H9 (cell line): ENCODE measurements at regions not wholly inside any gene's neighbourhood (a gene's known extent, or its start where the extent isn't known, plus 50 kb on each side); places are given as distances from the start of the nearest gene placed in this dataset.

Experiments used
- DNase-seq: peaks from one replicate; pipeline ENCODE4 v3.0.0-alpha.2; 2017
- H2AFZ ChIP-seq: one replicate; pipeline ENCODE4 v1.6.1; 2013; ENCODE audit warnings: mild to moderate bottlenecking, low read length, control low read depth, moderate library complexity
- H2AK5ac ChIP-seq: 2 replicates; pipeline ENCODE4 v1.6.1; 2013; ENCODE audit warnings: low read length, control low read depth, mixed read lengths; ENCODE audit not compliant: insufficient read length
- H2BK120ac ChIP-seq: one replicate; pipeline ENCODE4 v1.6.1; 2013; ENCODE audit warnings: low read depth, mild to moderate bottlenecking, low read length, control low read depth, inconsistent platforms; ENCODE audit not compliant: poor library complexity, severe bottlenecking
- H2BK12ac ChIP-seq: 2 replicates; pipeline ENCODE4 v1.6.1; 2013; ENCODE audit warnings: low read length, control low read depth, mixed read lengths, low read depth; ENCODE audit not compliant: insufficient read length
- H2BK15ac ChIP-seq: 2 replicates; pipeline ENCODE4 v1.6.1; 2013; ENCODE audit warnings: low read depth, low read length, control low read depth
- H2BK20ac ChIP-seq: one replicate; pipeline ENCODE4 v1.6.1; 2013; ENCODE audit warnings: low read depth, mild to moderate bottlenecking, low read length, control low read depth, inconsistent platforms; ENCODE audit not compliant: poor library complexity, severe bottlenecking
- H2BK5ac ChIP-seq: 2 replicates; pipeline ENCODE4 v1.6.1; 2013; ENCODE audit warnings: low read length, control low read depth, mixed read lengths; ENCODE audit not compliant: insufficient read length
- H3K14ac ChIP-seq: 2 replicates; pipeline ENCODE4 v1.6.1; 2013; ENCODE audit warnings: low read length, control low read depth; ENCODE audit not compliant: insufficient read depth
- H3K18ac ChIP-seq: 2 replicates; pipeline ENCODE4 v1.6.1; 2013; ENCODE audit warnings: low read depth, mild to moderate bottlenecking, mixed read lengths, low read length, control low read depth; ENCODE audit not compliant: insufficient read length
- H3K23ac ChIP-seq: 2 replicates; pipeline ENCODE4 v1.6.1; 2013; ENCODE audit warnings: low read length, control low read depth, mixed read lengths, low read depth; ENCODE audit not compliant: insufficient read length
- H3K23me2 ChIP-seq: 2 replicates; pipeline ENCODE4 v1.6.1; 2013; ENCODE audit warnings: low read depth, mild to moderate bottlenecking, mixed read lengths, low read length, control low read depth; ENCODE audit not compliant: insufficient read length, poor library complexity, severe bottlenecking
- H3K27ac ChIP-seq: 2 replicates; pipeline ENCODE4 v1.5.1; 2013; ENCODE audit warnings: low read length, control low read depth, mixed read lengths, low read depth; ENCODE audit not compliant: insufficient read length
- H3K27me3 ChIP-seq: 2 replicates; pipeline ENCODE4 v1.6.1; 2013; ENCODE audit warnings: low read length, control low read depth, inconsistent platforms; ENCODE audit not compliant: insufficient read depth
- H3K4ac ChIP-seq: 2 replicates; pipeline ENCODE4 v1.6.1; 2013; ENCODE audit warnings: low read depth, mild to moderate bottlenecking, control low read depth, inconsistent platforms, low read length, moderate library complexity
- H3K4me1 ChIP-seq: 2 replicates; pipeline ENCODE4 v1.6.1; 2013; ENCODE audit warnings: low read length, control low read depth, inconsistent platforms; ENCODE audit not compliant: insufficient read depth
- H3K4me2 ChIP-seq: 2 replicates; pipeline ENCODE4 v1.6.1; 2013; ENCODE audit warnings: low read length, control low read depth, mixed read lengths; ENCODE audit not compliant: insufficient read length, insufficient read depth
- H3K56ac ChIP-seq: 2 replicates; pipeline ENCODE4 v1.6.1; 2013; ENCODE audit warnings: low read depth, mild to moderate bottlenecking, mixed read lengths, low read length, control low read depth; ENCODE audit not compliant: insufficient read length
- H3K79me1 ChIP-seq: 2 replicates; pipeline ENCODE4 v1.6.1; 2013; ENCODE audit warnings: low read depth, mild to moderate bottlenecking, moderate library complexity, low read length, control low read depth, inconsistent platforms; ENCODE audit not compliant: insufficient read depth, poor library complexity, severe bottlenecking
- H3K79me2 ChIP-seq: 2 replicates; pipeline ENCODE4 v1.6.1; 2013; ENCODE audit warnings: low read length, control low read depth, inconsistent platforms; ENCODE audit not compliant: insufficient read depth
- H3K9ac ChIP-seq: 2 replicates; pipeline ENCODE4 v1.6.1; 2013; ENCODE audit warnings: low read length, control low read depth, mixed read lengths; ENCODE audit not compliant: insufficient read length; ENCODE audit errors: extremely low read depth
- H3K9me3 ChIP-seq: one replicate; pipeline ENCODE4 v1.6.1; 2013; ENCODE audit warnings: low read depth, low read length, inconsistent platforms; ENCODE audit not compliant: control insufficient read depth
- H3T11ph ChIP-seq: one replicate; pipeline ENCODE4 v1.6.1; 2013; ENCODE audit warnings: mild to moderate bottlenecking, low read length, control low read depth, inconsistent platforms
- H4K20me1 ChIP-seq: one replicate; pipeline ENCODE4 v1.6.1; 2013; ENCODE audit not compliant: control insufficient read depth, insufficient read length, insufficient read depth
- H4K5ac ChIP-seq: 2 replicates; pipeline ENCODE4 v1.6.1; 2013; ENCODE audit warnings: low read depth, mild to moderate bottlenecking, mixed read lengths, low read length, control low read depth; ENCODE audit not compliant: insufficient read length
- H4K8ac ChIP-seq: replicated peaks from 2 replicates; pipeline ENCODE4 v1.6.1; 2013; ENCODE audit warnings: low read length, control low read depth, mixed read lengths, low read depth; ENCODE audit not compliant: insufficient read length
- H4K91ac ChIP-seq: 2 replicates; pipeline ENCODE4 v1.6.1; 2013; ENCODE audit warnings: low read depth, mild to moderate bottlenecking, moderate library complexity, mixed read lengths, low read length, control low read depth; ENCODE audit not compliant: insufficient read length
- H3K27ac Mint-ChIP-seq, 3 experiments: 2 replicates in 2 of 3; 3 replicates in 1 of 3; pipeline ENCODE4 v1.8.0; 2020 to 2021; ENCODE audit warnings: mixed read lengths in 3 of 3, mild to moderate bottlenecking in 1 of 3, moderate library complexity in 1 of 3
- H3K27me3 Mint-ChIP-seq: 2 replicates; pipeline ENCODE4 v1.8.0; 2021; ENCODE audit warnings: low read depth, mild to moderate bottlenecking, moderate library complexity, mixed read lengths
- H3K36me3 Mint-ChIP-seq, 3 experiments: 2 replicates in 2 of 3; 3 replicates in 1 of 3; pipeline ENCODE4 v1.8.0; 2020 to 2021; ENCODE audit warnings: low read depth in 3 of 3, mixed read lengths in 3 of 3; ENCODE audit not compliant: insufficient read depth in 1 of 3
- H3K4me1 Mint-ChIP-seq, 2 experiments: 2 replicates each; pipeline ENCODE4 v1.8.0; 2020; ENCODE audit warnings: mixed read lengths in 2 of 2
- H3K4me3 Mint-ChIP-seq, 2 experiments: 2 replicates in 1 of 2; 3 replicates in 1 of 2; pipeline ENCODE4 v1.8.0; 2020 to 2021; ENCODE audit warnings: mild to moderate bottlenecking in 2 of 2, mixed read lengths in 2 of 2, moderate library complexity in 1 of 2
- H3K9me3 Mint-ChIP-seq, 2 experiments: 2 replicates in 1 of 2; 3 replicates in 1 of 2; pipeline ENCODE4 v1.8.0; 2020; ENCODE audit warnings: mild to moderate bottlenecking in 2 of 2, mixed read lengths in 2 of 2, moderate library complexity in 1 of 2
- TF ChIP-seq, protein P1 (sequence below): fragments of 200-600 bp; sonication (generic); conservative IDR thresholded peaks from 3 replicates; pipeline ENCODE4 v1.8.0; 2021; ENCODE audit warnings: antibody characterized with exemption, mild to moderate bottlenecking

DNA sequence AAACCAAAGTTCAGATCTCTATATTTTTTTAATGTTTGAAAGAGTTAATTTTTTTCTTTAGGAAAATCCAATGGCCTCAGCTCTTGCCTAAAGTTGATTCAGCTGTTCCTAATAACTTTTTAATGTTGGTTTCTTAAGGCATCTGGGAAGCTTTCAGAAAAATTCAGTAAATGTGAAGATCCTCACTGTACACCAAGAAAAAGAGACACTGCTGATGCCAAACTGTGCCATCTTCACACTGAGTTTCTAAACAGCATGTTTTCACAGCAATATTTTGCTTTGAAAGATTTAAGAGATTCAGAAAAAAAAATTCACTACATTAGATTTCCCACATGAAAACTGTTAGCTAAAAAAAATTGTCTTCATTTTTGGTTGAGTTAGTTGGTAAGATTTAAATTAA, 249.4 kb downstream of the NEBL start:
- no peak overlapping the region for H2BK15ac ChIP-seq

More for the DNA sequence above, 249.4 kb downstream of the NEBL start:
- peaks cover 3 to 4% (median 4%) of the 10 kb centered on the region in 3 experiments; a peak in 4 of 7 replicates for H3K36me3 Mint-ChIP-seq
- no peak overlapping the region for H2BK20ac ChIP-seq
- no peaks in the 10 kb centered on the region for H3K23me2 ChIP-seq
- H3K27me3 ChIP-seq = no peaks in the 10 kb centered on the region
- H3K18ac ChIP-seq = no peak overlapping the region
- H2BK12ac ChIP-seq = no peak overlapping the region
- H2BK120ac ChIP-seq = no peak overlapping the region
- no peak overlapping the region for H3K56ac ChIP-seq
- H3K4me3 Mint-ChIP-seq = no peak overlapping the region
- no peak overlapping the region for H2AK5ac ChIP-seq
- H4K20me1 ChIP-seq = no peaks in the 10 kb centered on the region
- H3K27ac Mint-ChIP-seq = no peak overlapping the region
- no peaks in the 10 kb centered on the region for H3K79me1 ChIP-seq
- no peak overlapping the region for H3K27ac ChIP-seq
- H4K5ac ChIP-seq = no peak overlapping the region
- no peaks in the 10 kb centered on the region for H3K9me3 ChIP-seq
- H3K14ac ChIP-seq = no peak overlapping the region
- no peak overlapping the region for H2AFZ ChIP-seq
- H3K9ac ChIP-seq = no peak overlapping the region
- no peak overlapping the region for H4K91ac ChIP-seq
- peaks cover under 1 to 4% of the 10 kb centered on the region in 2 experiments; a peak in 1 of 5 replicates for H3K9me3 Mint-ChIP-seq
- no peaks in the 10 kb centered on the region for H3K4me1 ChIP-seq
- H3K4ac ChIP-seq = no peak overlapping the region
- no peak overlapping the region for H2BK5ac ChIP-seq
- no peaks in the 10 kb centered on the region for H3K79me2 ChIP-seq
- H3K4me1 Mint-ChIP-seq = peaks cover 3 to 6% of the 10 kb centered on the region in 2 experiments; a peak in 2 of 4 replicates
- no peak overlapping the region for H3K4me2 ChIP-seq
- no peak for DNase-seq
- TF ChIP-seq, protein P1, sequence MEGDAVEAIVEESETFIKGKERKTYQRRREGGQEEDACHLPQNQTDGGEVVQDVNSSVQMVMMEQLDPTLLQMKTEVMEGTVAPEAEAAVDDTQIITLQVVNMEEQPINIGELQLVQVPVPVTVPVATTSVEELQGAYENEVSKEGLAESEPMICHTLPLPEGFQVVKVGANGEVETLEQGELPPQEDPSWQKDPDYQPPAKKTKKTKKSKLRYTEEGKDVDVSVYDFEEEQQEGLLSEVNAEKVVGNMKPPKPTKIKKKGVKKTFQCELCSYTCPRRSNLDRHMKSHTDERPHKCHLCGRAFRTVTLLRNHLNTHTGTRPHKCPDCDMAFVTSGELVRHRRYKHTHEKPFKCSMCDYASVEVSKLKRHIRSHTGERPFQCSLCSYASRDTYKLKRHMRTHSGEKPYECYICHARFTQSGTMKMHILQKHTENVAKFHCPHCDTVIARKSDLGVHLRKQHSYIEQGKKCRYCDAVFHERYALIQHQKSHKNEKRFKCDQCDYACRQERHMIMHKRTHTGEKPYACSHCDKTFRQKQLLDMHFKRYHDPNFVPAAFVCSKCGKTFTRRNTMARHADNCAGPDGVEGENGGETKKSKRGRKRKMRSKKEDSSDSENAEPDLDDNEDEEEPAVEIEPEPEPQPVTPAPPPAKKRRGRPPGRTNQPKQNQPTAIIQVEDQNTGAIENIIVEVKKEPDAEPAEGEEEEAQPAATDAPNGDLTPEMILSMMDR = no peak
- H3K27me3 Mint-ChIP-seq = no peaks in the 10 kb centered on the region
- no peak overlapping the region for H3T11ph ChIP-seq
- no peak overlapping the region for H4K8ac ChIP-seq
- no peak overlapping the region for H3K23ac ChIP-seq
